ENCODE measurements at regions not wholly inside any gene's neighbourhood (a gene's known extent, or its start where the extent isn't known, plus 50 kb on each side); places are given as distances from the start of the nearest gene placed in this dataset.

DNA sequence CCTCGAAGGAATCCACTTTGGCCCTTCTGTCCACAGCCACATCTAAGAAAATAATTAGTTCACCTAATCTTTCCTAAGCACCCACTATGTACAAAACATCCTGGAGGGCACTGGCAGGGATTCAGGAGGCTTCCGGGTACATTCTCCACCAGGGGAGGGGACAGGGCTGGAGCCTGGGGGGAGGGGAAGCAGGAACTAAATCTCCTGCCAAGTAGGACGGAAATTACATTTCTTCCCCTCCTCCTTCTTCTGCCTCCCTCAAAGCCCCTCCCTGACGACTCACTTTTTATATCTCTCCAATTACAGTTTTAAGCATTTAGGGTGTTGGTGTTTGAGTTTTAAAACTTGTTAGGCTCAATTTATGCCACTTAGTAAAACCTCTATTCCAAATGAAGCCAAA, 203.1 kb downstream of the BCOR start:
- H3K27ac ChIP-seq (ENCODE audit: low read depth in 2 of 2, low read length in 1 of 2), result no peak overlapping the region
- H3K27me3 ChIP-seq (ENCODE audit: insufficient read depth), result no peaks in the 10 kb centered on the region; the same call in 1 of the 2 replicates
- ChIA-PET CTCF (no interaction called here), POLR2A (no interaction called here)
- no peaks in the 10 kb centered on the region for H3K36me3 ChIP-seq (replicated peaks in 1 of 2; ENCODE audit: control insufficient read depth in 1 of 2, insufficient read depth in 2 of 2, low read length in 1 of 2)
- no peak overlapping the region for H3K4me3 ChIP-seq (ENCODE audit: low read depth in 2 of 2, low read length in 1 of 2)
- H3K4me1 ChIP-seq (ENCODE audit: control insufficient read depth in 1 of 2, insufficient read depth in 2 of 2, low read depth in 1 of 2, low read length in 1 of 2), result peaks cover 20 to 28% of the 10 kb centered on the region in 2 experiments; a peak in 3 of 4 replicates
- H3K9me2 ChIP-seq, result no peaks in the 10 kb centered on the region
- H4K20me1 ChIP-seq (ENCODE audit: insufficient read depth), result no peaks in the 10 kb centered on the region
- H3K9me3 ChIP-seq, result no peaks in the 10 kb centered on the region
- no peaks in the 10 kb centered on the region for H3K79me2 ChIP-seq (ENCODE audit: insufficient read depth)
- no peak overlapping the region for H3K4me2 ChIP-seq
- no peak for TF ChIP-seq NRF1 (IDR thresholded peaks at IDR 0.05; ENCODE audit: low read depth, low read length)
- TF ChIP-seq EZH2phosphoT487 (IDR thresholded peaks at IDR 0.05; ENCODE audit: borderline replicate concordance, low read depth), result no peak
- TF ChIP-seq MEF2A (IDR thresholded peaks at IDR 0.05; ENCODE audit: borderline replicate concordance, low read depth), result no peak
- TF ChIP-seq SMC3 (IDR thresholded peaks at IDR 0.05; ENCODE audit: low read depth, low read length), result no peak
- TF ChIP-seq, protein P1, sequence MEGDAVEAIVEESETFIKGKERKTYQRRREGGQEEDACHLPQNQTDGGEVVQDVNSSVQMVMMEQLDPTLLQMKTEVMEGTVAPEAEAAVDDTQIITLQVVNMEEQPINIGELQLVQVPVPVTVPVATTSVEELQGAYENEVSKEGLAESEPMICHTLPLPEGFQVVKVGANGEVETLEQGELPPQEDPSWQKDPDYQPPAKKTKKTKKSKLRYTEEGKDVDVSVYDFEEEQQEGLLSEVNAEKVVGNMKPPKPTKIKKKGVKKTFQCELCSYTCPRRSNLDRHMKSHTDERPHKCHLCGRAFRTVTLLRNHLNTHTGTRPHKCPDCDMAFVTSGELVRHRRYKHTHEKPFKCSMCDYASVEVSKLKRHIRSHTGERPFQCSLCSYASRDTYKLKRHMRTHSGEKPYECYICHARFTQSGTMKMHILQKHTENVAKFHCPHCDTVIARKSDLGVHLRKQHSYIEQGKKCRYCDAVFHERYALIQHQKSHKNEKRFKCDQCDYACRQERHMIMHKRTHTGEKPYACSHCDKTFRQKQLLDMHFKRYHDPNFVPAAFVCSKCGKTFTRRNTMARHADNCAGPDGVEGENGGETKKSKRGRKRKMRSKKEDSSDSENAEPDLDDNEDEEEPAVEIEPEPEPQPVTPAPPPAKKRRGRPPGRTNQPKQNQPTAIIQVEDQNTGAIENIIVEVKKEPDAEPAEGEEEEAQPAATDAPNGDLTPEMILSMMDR (IDR thresholded peaks at IDR 0.05), result no peak
- no peak for TF ChIP-seq POLR2AphosphoS5 (IDR thresholded peaks at IDR 0.05; ENCODE audit: low read depth, low read length)
- TF ChIP-seq TAF1 (IDR thresholded peaks at IDR 0.05; ENCODE audit: borderline replicate concordance, low read depth, low read length), result no peak
- TF ChIP-seq, protein P2, sequence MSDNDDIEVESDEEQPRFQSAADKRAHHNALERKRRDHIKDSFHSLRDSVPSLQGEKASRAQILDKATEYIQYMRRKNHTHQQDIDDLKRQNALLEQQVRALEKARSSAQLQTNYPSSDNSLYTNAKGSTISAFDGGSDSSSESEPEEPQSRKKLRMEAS (IDR thresholded peaks at IDR 0.05; ENCODE audit: low read depth), result no peak
- TF ChIP-seq, protein P3, sequence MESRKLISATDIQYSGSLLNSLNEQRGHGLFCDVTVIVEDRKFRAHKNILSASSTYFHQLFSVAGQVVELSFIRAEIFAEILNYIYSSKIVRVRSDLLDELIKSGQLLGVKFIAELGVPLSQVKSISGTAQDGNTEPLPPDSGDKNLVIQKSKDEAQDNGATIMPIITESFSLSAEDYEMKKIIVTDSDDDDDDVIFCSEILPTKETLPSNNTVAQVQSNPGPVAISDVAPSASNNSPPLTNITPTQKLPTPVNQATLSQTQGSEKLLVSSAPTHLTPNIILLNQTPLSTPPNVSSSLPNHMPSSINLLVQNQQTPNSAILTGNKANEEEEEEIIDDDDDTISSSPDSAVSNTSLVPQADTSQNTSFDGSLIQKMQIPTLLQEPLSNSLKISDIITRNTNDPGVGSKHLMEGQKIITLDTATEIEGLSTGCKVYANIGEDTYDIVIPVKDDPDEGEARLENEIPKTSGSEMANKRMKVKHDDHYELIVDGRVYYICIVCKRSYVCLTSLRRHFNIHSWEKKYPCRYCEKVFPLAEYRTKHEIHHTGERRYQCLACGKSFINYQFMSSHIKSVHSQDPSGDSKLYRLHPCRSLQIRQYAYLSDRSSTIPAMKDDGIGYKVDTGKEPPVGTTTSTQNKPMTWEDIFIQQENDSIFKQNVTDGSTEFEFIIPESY (IDR thresholded peaks at IDR 0.05; ENCODE audit: borderline replicate concordance, low read depth), result no peak
- TF ChIP-seq RAD21 (IDR thresholded peaks at IDR 0.05; ENCODE audit: low read length), result no peak
- TF ChIP-seq SIN3A (IDR thresholded peaks at IDR 0.05; ENCODE audit: borderline replicate concordance, low read depth, low read length), result no peak
- TF ChIP-seq, protein P4, sequence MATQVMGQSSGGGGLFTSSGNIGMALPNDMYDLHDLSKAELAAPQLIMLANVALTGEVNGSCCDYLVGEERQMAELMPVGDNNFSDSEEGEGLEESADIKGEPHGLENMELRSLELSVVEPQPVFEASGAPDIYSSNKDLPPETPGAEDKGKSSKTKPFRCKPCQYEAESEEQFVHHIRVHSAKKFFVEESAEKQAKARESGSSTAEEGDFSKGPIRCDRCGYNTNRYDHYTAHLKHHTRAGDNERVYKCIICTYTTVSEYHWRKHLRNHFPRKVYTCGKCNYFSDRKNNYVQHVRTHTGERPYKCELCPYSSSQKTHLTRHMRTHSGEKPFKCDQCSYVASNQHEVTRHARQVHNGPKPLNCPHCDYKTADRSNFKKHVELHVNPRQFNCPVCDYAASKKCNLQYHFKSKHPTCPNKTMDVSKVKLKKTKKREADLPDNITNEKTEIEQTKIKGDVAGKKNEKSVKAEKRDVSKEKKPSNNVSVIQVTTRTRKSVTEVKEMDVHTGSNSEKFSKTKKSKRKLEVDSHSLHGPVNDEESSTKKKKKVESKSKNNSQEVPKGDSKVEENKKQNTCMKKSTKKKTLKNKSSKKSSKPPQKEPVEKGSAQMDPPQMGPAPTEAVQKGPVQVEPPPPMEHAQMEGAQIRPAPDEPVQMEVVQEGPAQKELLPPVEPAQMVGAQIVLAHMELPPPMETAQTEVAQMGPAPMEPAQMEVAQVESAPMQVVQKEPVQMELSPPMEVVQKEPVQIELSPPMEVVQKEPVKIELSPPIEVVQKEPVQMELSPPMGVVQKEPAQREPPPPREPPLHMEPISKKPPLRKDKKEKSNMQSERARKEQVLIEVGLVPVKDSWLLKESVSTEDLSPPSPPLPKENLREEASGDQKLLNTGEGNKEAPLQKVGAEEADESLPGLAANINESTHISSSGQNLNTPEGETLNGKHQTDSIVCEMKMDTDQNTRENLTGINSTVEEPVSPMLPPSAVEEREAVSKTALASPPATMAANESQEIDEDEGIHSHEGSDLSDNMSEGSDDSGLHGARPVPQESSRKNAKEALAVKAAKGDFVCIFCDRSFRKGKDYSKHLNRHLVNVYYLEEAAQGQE (IDR thresholded peaks at IDR 0.05; ENCODE audit: low read depth, low read length), result no peak
- no peak for TF ChIP-seq MXI1 (IDR thresholded peaks at IDR 0.05; ENCODE audit: low read depth, low read length)
- no peak for TF ChIP-seq FOXJ3 (CRISPR knock-in tag; IDR thresholded peaks at IDR 0.05)
- TF ChIP-seq, protein P5, sequence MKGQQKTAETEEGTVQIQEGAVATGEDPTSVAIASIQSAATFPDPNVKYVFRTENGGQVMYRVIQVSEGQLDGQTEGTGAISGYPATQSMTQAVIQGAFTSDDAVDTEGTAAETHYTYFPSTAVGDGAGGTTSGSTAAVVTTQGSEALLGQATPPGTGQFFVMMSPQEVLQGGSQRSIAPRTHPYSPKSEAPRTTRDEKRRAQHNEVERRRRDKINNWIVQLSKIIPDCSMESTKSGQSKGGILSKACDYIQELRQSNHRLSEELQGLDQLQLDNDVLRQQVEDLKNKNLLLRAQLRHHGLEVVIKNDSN (IDR thresholded peaks at IDR 0.05; ENCODE audit: borderline replicate concordance, low read depth), result no peak
- no peak for TF ChIP-seq YY1 (IDR thresholded peaks at IDR 0.05; ENCODE audit: low read depth)
- no peak for DNase-seq
- H2AFZ ChIP-seq (ENCODE audit: low read depth), result no peak overlapping the region
- WGBS (ENCODE audit: low lambda C conversion rate), result 39% methylated on average over 4 of the region's 4 CpGs
- no peak overlapping the region for H3K9ac ChIP-seq
- H3F3A ChIP-seq (replicated peaks; ENCODE audit: insufficient read depth), result peaks cover 5% of the 10 kb centered on the region
